Caco-2 (cell line): ENCODE measurements at regions not wholly inside any gene's neighbourhood (a gene's known extent, or its start where the extent isn't known, plus 50 kb on each side); places are given as distances from the start of the nearest gene placed in this dataset.

Source experiments
- BruUV-seq: library from RNA; stranded (reverse); fragments of 400-500 nt; replicated peaks from 2 replicates; lab custom pipeline; 2021; lab: Mats Ljungman, UMichigan
- CTCF ChIA-PET: fragments of 300-600 bp; sonication (Branson Sonifier 250); formaldehyde crosslinking; loops from one replicate; lab custom pipeline; 2022; ENCODE audit warnings: antibody characterized with exemption; lab: Charles Lee
- POLR2A ChIA-PET: fragments of 300-600 bp; sonication (Branson Sonifier 250); formaldehyde crosslinking; loops from one replicate; lab custom pipeline; 2022; ENCODE audit warnings: antibody characterized with exemption; lab: Charles Lee
- DNase-seq, 2 experiments: peaks; one replicate each; pipeline versions ENCODE4 v3.0.0 to v3.0.0-alpha.2; 2020 to 2022
- H3K27me3 ChIP-seq: replicated peaks from 2 replicates; pipeline ENCODE4 v1.6.0; 2011; ENCODE audit warnings: low read length; ENCODE audit not compliant: control insufficient read depth, insufficient read depth
- H3K36me3 ChIP-seq: 2 replicates; pipeline ENCODE4 v1.5.1; 2011; ENCODE audit warnings: low read length; ENCODE audit not compliant: control insufficient read depth, insufficient read depth
- H3K4me1 ChIP-seq: fragments of 250-450 bp; sonication (Bioruptor Pico); 2 replicates; pipeline ENCODE4 v1.5.1; 2020; ENCODE audit warnings: mild to moderate bottlenecking
- H3K4me3 ChIP-seq: 2 replicates; pipeline ENCODE4 v1.5.1; 2011; ENCODE audit warnings: low read depth, mild to moderate bottlenecking, control low read depth, low read length
- H3K9me3 ChIP-seq: fragments of 250-450 bp; sonication (Bioruptor Pico); 2 replicates; pipeline ENCODE4 v1.5.1; 2020; ENCODE audit warnings: mild to moderate bottlenecking, moderate library complexity
- H3K27ac Mint-ChIP-seq: one replicate; pipeline ENCODE4 v1.8.0; 2022; ENCODE audit warnings: mixed read lengths; ENCODE audit not compliant: unreplicated experiment
- H3K27me3 Mint-ChIP-seq: one replicate; pipeline ENCODE4 v1.8.0; 2022; ENCODE audit warnings: mixed read lengths; ENCODE audit not compliant: insufficient read depth, unreplicated experiment
- H3K36me3 Mint-ChIP-seq: one replicate; pipeline ENCODE4 v1.8.0; 2022; ENCODE audit warnings: mild to moderate bottlenecking, mixed read lengths; ENCODE audit not compliant: insufficient read depth, unreplicated experiment
- H3K4me1 Mint-ChIP-seq: one replicate; pipeline ENCODE4 v1.8.0; 2022; ENCODE audit warnings: low read depth, mixed read lengths; ENCODE audit not compliant: unreplicated experiment
- H3K4me3 Mint-ChIP-seq: one replicate; pipeline ENCODE4 v1.8.0; 2022; ENCODE audit warnings: mild to moderate bottlenecking, moderate library complexity, mixed read lengths; ENCODE audit not compliant: unreplicated experiment
- H3K9me3 Mint-ChIP-seq: one replicate; pipeline ENCODE4 v1.8.0; 2022; ENCODE audit warnings: mixed read lengths; ENCODE audit not compliant: unreplicated experiment
- CTCF ChIP-seq, 2 experiments: fragments of 200-600 bp in 1 of 2; IDR thresholded peaks; 1 replicate in 1 of 2; 2 replicates in 1 of 2; pipeline versions ENCODE4 v1.5.1 to v1.8.0; 2011 to 2022; ENCODE audit warnings: antibody characterized with exemption in 1 of 2, control low read depth in 1 of 2, inconsistent platforms in 1 of 2, low read depth in 1 of 2, low read length in 1 of 2, mild to moderate bottlenecking in 1 of 2, moderate library complexity in 1 of 2; ENCODE audit not compliant: insufficient read depth in 1 of 2, severe bottlenecking in 1 of 2, unreplicated experiment in 1 of 2
- intact Hi-C: fragments of 100-400 bp; cut with micrococcal nuclease; formaldehyde crosslinking; loops from one replicate; pipeline ENCODE4 v1.10.0; 2022; ENCODE audit not compliant: unreplicated experiment

GRCh38 chr6:166683477-166683876, 56.4 kb upstream of the RPS6KA2 start:
- DNase-seq = no peak
- H3K4me1 Mint-ChIP-seq = peaks cover 4% of the 10 kb centered on the region
- no peak for TF ChIP-seq CTCF (IDR thresholded peaks at IDR 0.05; ENCODE audit: insufficient read depth in 1 of 2, low read depth in 1 of 2, low read length in 1 of 2, severe bottlenecking in 1 of 2, unreplicated experiment in 1 of 2)
- peaks cover 3% of the 10 kb centered on the region for H3K27me3 Mint-ChIP-seq
- no peak overlapping the region for H3K4me3 Mint-ChIP-seq
- no peaks in the 10 kb centered on the region for H3K27me3 ChIP-seq
- H3K36me3 Mint-ChIP-seq = peaks cover 9% of the 10 kb centered on the region
- H3K9me3 Mint-ChIP-seq = no peaks in the 10 kb centered on the region
- H3K27ac Mint-ChIP-seq = no peak overlapping the region
- H3K36me3 ChIP-seq = no peaks in the 10 kb centered on the region
- peaks cover 4% of the 10 kb centered on the region; the same call in 1 of the 2 replicates for H3K9me3 ChIP-seq
- BruUV-seq = no TSS peak
- POLR2A ChIA-PET = no interaction called here
- intact Hi-C loops = no loop called here
- peaks cover 5% of the 10 kb centered on the region for H3K4me1 ChIP-seq
- H3K4me3 ChIP-seq = no peak overlapping the region
- CTCF ChIA-PET = no interaction called here

DNA sequence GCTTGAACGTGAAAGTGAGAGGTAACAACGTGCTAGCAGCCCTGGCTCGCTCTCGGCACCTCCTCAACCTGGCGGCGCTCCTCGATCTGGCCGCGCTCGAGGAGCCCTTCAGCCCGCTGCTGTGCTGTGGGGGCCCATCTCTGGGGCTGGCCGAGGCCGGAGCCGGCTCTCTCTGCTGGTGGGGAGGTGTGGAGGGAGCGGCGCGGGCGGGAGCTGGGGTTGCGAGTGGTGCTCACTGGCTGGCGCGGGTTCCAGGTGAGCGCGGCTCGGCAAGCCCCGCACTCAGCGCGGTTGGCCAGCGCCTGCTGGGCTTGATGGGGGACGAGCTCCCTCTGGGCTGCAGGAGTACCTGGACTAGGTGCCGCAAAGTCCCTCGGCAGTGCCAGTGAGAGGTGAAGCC, 52.5 kb upstream of the RPS6KA2 start:
- peaks cover 21% of the 10 kb centered on the region for H3K4me1 ChIP-seq
- H3K36me3 ChIP-seq = no peaks in the 10 kb centered on the region
- no peaks in the 10 kb centered on the region for H3K27me3 ChIP-seq
- ChIA-PET POLR2A (no interaction called here), CTCF (interaction anchor here (0.6 kb wide), 1 partner anchor 51 kb away, joined by 4 read pairs; no protein-coding TSS in a partner anchor)
- intact Hi-C loops = no loop called here
- H3K27ac Mint-ChIP-seq = no peak overlapping the region
- TF ChIP-seq CTCF (IDR thresholded peaks at IDR 0.05; ENCODE audit: insufficient read depth in 1 of 2, low read depth in 1 of 2, low read length in 1 of 2, severe bottlenecking in 1 of 2, unreplicated experiment in 1 of 2) = no peak
- H3K4me1 Mint-ChIP-seq = peaks cover 28% of the 10 kb centered on the region
- H3K9me3 ChIP-seq = peaks cover 4% of the 10 kb centered on the region; the same call in 1 of the 2 replicates
- no peaks in the 10 kb centered on the region for H3K9me3 Mint-ChIP-seq
- peaks cover 2% of the 10 kb centered on the region for H3K27me3 Mint-ChIP-seq
- H3K36me3 Mint-ChIP-seq = peaks cover 13% of the 10 kb centered on the region
- H3K4me3 Mint-ChIP-seq = no peak overlapping the region
- H3K4me3 ChIP-seq = no peak overlapping the region
- BruUV-seq = no TSS peak
- no peak for DNase-seq

GRCh38 chr6:166678426-166678825, 51.4 kb upstream of the RPS6KA2 start:
- peaks cover 4% of the 10 kb centered on the region; the same call in 1 of the 2 replicates for H3K9me3 ChIP-seq
- no TSS peak for BruUV-seq
- no peaks in the 10 kb centered on the region for H3K27me3 ChIP-seq
- peaks cover 21% of the 10 kb centered on the region for H3K4me1 ChIP-seq
- peak; percentile 77 to 84 for DNase-seq
- H3K36me3 ChIP-seq = no peaks in the 10 kb centered on the region
- H3K36me3 Mint-ChIP-seq = peaks cover 9% of the 10 kb centered on the region
- H3K27ac Mint-ChIP-seq = peak overlapping the region; percentile 98
- intact Hi-C loops = loop anchor here (1.0 kb wide), 1 partner anchor 51 kb away; the partner anchor contains the start of gene RPS6KA2
- H3K4me1 Mint-ChIP-seq = peaks cover 28% of the 10 kb centered on the region
- no peak for TF ChIP-seq CTCF (IDR thresholded peaks at IDR 0.05; ENCODE audit: insufficient read depth in 1 of 2, low read depth in 1 of 2, low read length in 1 of 2, severe bottlenecking in 1 of 2, unreplicated experiment in 1 of 2)
- ChIA-PET CTCF (no interaction called here), POLR2A (no interaction called here)
- no peaks in the 10 kb centered on the region for H3K9me3 Mint-ChIP-seq
- H3K4me3 ChIP-seq = no peak overlapping the region
- H3K27me3 Mint-ChIP-seq = no peaks in the 10 kb centered on the region
- H3K4me3 Mint-ChIP-seq = peak overlapping the region; percentile 66
